ENCODE measurements at regions not wholly inside any gene's neighbourhood (a gene's known extent, or its start where the extent isn't known, plus 50 kb on each side); places are given as distances from the start of the nearest gene placed in this dataset.

GRCh38 chr19:27733551-27734266 is 1479.2 kb downstream of the UQCRFS1 start:
- ATAC-seq, result no peak
- intact Hi-C loops (cut with DNase I), result no loop called here
- no peak overlapping the region for H3K27ac ChIP-seq
- no peak for TF ChIP-seq CTCF (IDR thresholded peaks at IDR 0.05)
- peaks cover 0 to 72% of the 10 kb centered on the region in 2 donors for H3K9me3 ChIP-seq
- H3K4me3 ChIP-seq, result no peak overlapping the region
- H3K36me3 ChIP-seq, result peaks cover 0 to 68% of the 10 kb centered on the region in 2 donors
- no peaks in the 10 kb centered on the region for H3K27me3 ChIP-seq
- no peak for DNase-seq
- no peaks in the 10 kb centered on the region for H3K4me1 ChIP-seq

- no peaks in the 10 kb centered on the region for H3K27me3 ChIP-seq
- DNase-seq (no peak), ATAC-seq (no peak)
- H3K36me3 ChIP-seq, result peaks cover 0 to 51% of the 10 kb centered on the region in 2 donors
- H3K27ac ChIP-seq, result no peak overlapping the region
- H3K4me1 ChIP-seq, result no peaks in the 10 kb centered on the region
- peaks cover 0 to 96% of the 10 kb centered on the region in 2 donors for H3K9me3 ChIP-seq
- TF ChIP-seq CTCF (IDR thresholded peaks at IDR 0.05), result no peak
- intact Hi-C loops (cut with DNase I), result no loop called here
- H3K4me3 ChIP-seq, result no peak overlapping the region
Measured at GRCh38 chr19:27729332-27729731, 1483.6 kb downstream of the UQCRFS1 start.

- ATAC-seq (no peak), DNase-seq (no peak)
- peaks cover 0 to 100% of the 10 kb centered on the region in 2 donors for H3K9me3 ChIP-seq
- H3K4me3 ChIP-seq, result no peak overlapping the region
- intact Hi-C loops (cut with DNase I), result no loop called here
- H3K4me1 ChIP-seq, result no peaks in the 10 kb centered on the region
- peaks cover 0 to 9% of the 10 kb centered on the region in 2 donors for H3K36me3 ChIP-seq
- no peak overlapping the region for H3K27ac ChIP-seq
- no peak for TF ChIP-seq CTCF (IDR thresholded peaks at IDR 0.05)
- no peaks in the 10 kb centered on the region for H3K27me3 ChIP-seq
Measured at GRCh38 chr19:27722625-27723024, 1490.3 kb downstream of the UQCRFS1 start.

GRCh38 chr19:27720155-27720554 is 1492.8 kb downstream of the UQCRFS1 start:
- Histone ChIP-seq H3K4me3 (no peak overlapping the region), H3K9me3 (peaks cover 0 to 100% of the 10 kb centered on the region in 2 donors), H3K27me3 (no peaks in the 10 kb centered on the region), H3K36me3 (no peaks in the 10 kb centered on the region), H3K4me1 (no peaks in the 10 kb centered on the region), H3K27ac (no peak overlapping the region)
- ATAC-seq, result no peak
- DNase-seq, result no peak
- no peak for TF ChIP-seq CTCF (IDR thresholded peaks at IDR 0.05)
- intact Hi-C loops (cut with DNase I), result no loop called here

GRCh38 chr19:27719034-27719433 is 1493.9 kb downstream of the UQCRFS1 start:
- no peak for TF ChIP-seq CTCF (IDR thresholded peaks at IDR 0.05)
- intact Hi-C loops (cut with DNase I), result no loop called here
- H3K4me1 ChIP-seq, result no peaks in the 10 kb centered on the region
- H3K27me3 ChIP-seq, result no peaks in the 10 kb centered on the region
- H3K4me3 ChIP-seq, result no peak overlapping the region
- DNase-seq (no peak), ATAC-seq (no peak)
- peaks cover 0 to 98% of the 10 kb centered on the region in 2 donors for H3K9me3 ChIP-seq
- H3K36me3 ChIP-seq, result no peaks in the 10 kb centered on the region
- no peak overlapping the region for H3K27ac ChIP-seq

All from left lung (tissue), 4 donors.